HL-60 (cell line): ENCODE measurements at regions not wholly inside any gene's neighbourhood (a gene's known extent, or its start where the extent isn't known, plus 50 kb on each side); places are given as distances from the start of the nearest gene placed in this dataset.
"Not testable (repeated sequence)": the region's sequence is repeated elsewhere in the genome, so short reads cannot be mapped to it uniquely, and the experiment has no call there.

Experiments used
- POLR2AphosphoS5 ChIP-seq: IDR thresholded peaks from 2 replicates; pipeline ENCODE4 v1.6.1; 2012; ENCODE audit warnings: low read depth
- TF ChIP-seq, protein P1 (sequence below): IDR thresholded peaks from one replicate; pipeline ENCODE4 v1.5.1; 2011; ENCODE audit warnings: low read length, control low read depth, inconsistent platforms; ENCODE audit not compliant: insufficient read depth

DNA sequence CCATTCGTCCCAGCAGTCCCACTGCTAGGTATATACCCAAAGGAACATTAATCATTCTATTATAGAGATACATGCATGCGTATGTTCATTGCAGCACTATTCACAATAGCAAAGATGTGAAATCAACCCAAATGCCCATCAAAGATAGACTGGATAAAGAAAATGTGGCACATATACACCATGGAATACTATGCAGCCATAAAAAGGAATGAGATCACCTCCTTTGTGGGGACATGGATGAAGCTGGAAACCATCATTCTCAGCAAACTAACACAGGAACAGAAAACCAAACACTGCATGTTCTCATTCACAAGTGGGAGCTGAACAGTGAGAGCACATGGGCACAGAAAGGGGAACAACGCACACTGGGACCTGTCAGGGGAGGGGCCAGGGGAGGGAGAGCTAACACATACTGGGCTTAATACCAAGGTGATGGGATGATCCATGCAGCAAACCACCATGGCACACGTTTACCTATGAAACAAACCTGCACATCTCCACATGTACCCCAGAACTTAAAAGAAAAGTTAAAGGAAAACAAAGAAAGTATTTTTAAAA lies 183.3 kb upstream of the PFKP start:
- TF ChIP-seq, protein P1, sequence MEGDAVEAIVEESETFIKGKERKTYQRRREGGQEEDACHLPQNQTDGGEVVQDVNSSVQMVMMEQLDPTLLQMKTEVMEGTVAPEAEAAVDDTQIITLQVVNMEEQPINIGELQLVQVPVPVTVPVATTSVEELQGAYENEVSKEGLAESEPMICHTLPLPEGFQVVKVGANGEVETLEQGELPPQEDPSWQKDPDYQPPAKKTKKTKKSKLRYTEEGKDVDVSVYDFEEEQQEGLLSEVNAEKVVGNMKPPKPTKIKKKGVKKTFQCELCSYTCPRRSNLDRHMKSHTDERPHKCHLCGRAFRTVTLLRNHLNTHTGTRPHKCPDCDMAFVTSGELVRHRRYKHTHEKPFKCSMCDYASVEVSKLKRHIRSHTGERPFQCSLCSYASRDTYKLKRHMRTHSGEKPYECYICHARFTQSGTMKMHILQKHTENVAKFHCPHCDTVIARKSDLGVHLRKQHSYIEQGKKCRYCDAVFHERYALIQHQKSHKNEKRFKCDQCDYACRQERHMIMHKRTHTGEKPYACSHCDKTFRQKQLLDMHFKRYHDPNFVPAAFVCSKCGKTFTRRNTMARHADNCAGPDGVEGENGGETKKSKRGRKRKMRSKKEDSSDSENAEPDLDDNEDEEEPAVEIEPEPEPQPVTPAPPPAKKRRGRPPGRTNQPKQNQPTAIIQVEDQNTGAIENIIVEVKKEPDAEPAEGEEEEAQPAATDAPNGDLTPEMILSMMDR: not testable (repeated sequence)
- not testable (repeated sequence) for TF ChIP-seq POLR2AphosphoS5
